ENCODE measurements at regions not wholly inside any gene's neighbourhood (a gene's known extent, or its start where the extent isn't known, plus 50 kb on each side); places are given as distances from the start of the nearest gene placed in this dataset.
"Not testable (repeated sequence)": the region's sequence is repeated elsewhere in the genome, so short reads cannot be mapped to it uniquely, and the experiment has no call there.

DNA sequence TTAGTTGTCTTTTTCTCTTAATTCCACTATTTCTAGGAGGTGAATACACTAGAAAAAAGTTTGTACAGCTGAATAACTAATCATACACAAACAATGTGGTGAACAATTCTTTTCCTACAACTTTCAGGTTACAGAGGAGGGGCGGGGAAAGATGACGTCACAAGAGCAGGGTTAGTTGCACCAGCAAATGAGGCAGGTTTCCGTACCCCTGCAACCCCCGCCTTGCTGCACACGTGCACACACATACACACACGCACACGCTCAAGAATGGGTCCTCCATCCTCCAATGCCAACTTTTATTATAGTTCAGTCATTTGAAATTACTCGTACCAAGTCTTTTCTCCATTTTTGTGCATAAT lies 122.8 kb downstream of the ARL4C start:
- no peak for DNase-seq (ENCODE audit: low read depth)

DNA sequence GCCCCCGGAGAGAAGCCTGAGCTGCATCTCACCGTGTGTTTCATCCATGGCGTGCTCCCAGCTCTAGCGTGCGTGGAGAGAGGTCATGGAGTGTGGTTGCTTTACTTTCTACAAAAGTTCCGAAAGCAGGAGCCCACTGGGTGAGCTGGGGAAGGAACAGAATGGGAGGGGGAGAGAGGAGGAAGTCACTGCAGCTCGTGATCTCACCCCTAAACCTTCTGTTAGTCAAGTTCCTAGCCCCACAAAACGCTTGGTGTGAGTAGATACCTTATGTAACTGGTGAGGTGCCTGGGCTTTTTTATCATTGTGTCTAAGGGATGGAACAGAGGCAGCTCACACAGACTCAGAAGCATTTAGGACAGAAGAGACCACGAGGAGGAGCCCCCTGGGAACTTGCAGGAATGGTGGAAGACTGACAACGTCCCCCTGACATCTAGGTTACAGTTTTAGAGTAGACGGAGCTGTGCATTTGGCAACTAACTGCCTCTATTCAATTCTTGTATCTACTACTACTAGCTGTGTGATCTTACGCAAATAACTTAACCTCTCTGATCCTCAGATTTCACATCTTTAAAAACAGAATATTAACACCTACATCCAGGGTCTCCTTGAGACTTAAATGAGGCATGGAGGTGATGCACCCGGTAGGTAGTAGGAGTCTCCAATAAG lies 123.3 kb downstream of the ARL4C start:
- no peak for DNase-seq (ENCODE audit: low read depth)

DNA sequence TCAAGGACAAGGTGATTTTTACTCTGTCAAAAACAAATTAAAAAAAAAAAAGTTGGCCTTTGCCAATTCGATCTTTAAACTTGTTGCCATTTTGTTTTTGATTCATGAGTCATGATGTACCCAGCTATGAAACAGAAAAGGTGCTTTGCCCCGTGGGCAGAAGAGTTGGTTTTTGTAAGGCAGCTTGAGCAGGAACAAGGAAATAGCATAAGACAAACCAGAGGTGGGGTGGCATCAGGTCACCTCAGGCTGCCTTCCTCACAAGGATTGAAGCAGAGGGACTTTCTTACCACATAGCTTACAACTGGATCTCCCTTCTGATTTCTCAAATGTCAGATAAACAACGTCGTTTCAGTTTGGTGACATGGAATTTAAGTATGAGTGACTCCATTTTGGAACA lies 123.8 kb downstream of the ARL4C start:
- DNase-seq (ENCODE audit: low read depth), result no peak

DNA sequence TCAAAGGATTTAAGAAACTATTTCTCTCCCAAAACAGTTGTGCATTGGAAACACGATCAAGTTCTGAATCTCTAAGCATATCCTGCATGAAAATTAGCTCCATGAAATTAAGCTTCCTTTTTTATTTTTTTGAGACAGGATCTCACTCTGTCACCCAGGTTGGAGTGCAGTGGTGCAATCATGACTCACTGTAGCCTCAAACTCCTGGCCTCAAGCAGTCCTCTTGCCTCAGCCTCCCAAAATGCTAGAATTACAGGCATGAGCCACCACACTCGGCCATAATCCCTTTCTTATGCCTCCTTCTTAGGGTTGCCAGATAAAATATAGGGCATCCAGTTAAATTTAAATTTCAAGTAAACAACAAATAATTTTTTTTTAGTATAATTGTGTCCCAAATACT lies 124.4 kb downstream of the ARL4C start:
- no peak for DNase-seq (ENCODE audit: low read depth)

DNA sequence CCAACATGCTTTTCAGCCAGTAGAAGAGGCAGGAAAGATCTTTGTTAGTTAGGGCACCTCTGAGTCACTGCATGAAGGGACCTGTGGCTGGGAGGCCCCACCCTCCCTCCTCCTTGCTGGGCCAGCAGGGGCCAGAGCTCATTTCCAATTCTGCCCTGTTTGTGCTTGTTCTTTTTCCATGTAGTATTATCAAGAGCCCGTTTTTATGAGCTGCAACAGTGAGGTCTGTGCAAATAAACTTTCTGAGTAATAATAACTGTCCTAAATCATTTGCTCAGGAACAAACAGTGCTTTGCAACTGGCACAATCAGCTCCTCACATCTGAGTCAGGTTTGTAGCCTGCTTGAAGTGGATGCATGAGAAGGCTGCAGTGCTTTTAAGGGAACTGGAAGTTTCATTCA lies 128.0 kb downstream of the ARL4C start:
- DNase-seq (ENCODE audit: low read depth), result peak; percentile 46

DNA sequence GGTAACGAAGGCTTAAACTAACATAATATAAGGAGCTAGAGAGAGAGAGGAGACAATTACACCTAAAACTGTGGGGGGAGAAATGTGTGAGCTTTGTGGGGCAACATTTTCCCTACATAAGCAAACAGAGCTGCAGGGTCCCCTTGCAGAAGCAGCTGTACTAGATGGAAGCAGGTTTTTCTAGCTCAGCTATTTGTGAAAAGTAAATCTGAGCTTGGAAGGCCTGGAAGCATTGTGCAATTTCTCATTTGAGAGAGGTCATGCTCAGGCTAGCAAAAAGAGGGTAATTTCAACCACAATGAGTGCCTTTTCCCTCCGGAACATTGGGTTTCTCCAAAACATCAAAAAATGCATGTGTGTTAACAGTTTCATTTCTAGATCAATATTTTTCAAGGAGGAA lies 130.0 kb downstream of the ARL4C start:
- no peak for DNase-seq (ENCODE audit: low read depth)

DNA sequence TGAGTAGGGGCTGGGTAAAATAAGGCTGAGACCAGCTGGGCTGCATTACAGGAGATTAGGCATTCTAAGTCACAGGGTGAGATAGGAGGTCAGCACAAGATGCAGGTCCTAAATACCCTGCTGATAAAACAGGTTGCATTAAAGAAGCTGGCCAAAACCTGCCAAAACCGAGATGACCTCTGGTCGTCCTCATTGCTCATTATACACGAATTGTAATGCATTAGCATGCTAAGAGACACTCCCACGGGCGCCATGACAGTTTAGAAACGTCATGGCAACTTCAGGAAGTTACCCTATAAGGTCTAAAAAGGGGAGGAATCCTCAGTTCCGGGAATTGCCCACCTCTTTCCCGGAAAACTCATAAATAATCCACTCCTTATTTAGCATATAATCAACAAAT lies 132.2 kb downstream of the ARL4C start:
- DNase-seq (ENCODE audit: low read depth), result no peak

DNA sequence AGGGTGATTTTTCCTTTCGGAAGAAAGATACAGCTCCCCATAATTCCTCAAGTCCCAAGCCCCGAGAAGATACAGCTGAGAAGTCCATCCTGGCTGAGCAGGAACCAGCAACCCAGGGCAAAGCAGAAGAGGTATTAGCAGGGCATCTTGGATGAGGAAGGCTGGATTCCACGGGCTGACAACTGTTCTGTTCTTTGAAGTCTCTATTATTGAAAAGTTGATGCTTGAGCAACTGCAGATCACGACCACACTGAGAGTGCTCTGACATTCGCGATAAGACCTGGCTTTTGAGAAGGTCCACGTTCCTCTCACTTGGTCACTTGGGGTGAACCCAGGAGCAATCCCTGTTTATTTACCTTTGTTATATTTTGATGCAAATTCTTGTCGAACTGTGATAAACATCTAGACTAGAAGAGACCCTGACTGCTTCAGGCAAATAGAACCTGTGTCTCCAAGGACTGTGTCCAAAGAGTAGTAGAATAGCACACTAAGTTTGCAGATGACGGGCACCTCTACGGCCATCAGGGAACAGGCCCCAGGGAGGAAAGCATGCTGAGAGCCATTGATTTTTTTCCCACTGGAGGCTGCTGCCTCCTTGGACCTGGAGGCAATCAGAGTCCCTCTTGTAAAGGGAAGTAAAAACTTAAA lies 133.1 kb downstream of the ARL4C start:
- DNase-seq (ENCODE audit: low read depth), result no peak

DNA sequence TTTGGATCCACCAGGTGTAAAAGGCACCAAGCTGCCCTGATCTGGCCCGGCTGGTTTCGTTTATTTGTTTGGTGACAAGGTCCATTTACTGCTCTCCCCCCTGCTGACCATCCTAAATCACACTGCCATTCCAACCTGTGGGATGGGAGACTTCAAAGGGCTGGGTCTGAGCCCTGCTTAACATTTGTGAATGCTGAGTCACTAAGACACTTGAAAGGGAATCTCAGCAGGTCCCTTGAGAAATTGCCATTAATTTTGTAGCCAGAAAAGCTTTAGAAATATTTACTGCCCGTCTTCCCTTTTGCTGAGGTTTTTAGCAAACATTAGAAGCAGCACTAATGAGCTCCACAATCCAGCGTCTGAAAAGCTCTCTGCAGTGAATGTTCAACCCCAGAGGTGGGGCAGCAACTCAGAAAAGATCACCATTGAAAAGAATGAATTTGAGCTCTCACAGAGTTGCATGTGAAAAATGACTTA lies 133.8 kb downstream of the ARL4C start:
- DNase-seq (ENCODE audit: low read depth), result peak; percentile 46

DNA sequence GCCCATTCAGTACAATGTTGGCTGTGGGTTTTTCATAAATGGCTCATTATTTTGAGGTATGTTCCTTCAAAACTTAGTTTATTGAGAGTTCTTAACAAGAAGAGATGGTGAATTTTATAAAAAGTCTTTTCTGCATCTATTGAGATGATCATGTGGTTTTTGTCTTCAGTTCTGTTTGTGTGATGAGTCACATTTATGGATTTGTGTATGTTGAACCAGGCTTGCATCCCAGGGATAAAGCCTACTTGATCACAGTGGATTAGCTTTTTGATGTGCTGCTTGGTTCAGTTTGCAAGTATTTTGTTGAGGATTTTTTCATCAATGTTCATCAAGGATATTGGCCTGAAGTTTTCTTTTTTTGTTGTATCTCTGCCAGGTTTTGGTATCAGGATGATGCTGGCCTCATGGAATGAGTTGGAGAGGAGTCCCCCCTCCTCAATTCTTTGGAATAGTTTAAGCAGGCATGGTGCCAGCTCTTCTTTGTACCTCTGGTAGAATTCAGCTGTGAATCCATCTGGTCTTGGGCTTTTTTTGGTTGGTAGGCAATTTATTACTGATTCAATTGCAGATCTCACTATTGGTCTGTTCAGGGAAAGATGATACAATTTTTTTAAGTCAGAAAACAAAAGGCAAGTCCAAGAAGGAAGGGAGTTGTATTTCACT lies 136.4 kb downstream of the ARL4C start:
- DNase-seq (ENCODE audit: low read depth), result peak; percentile 15

DNA sequence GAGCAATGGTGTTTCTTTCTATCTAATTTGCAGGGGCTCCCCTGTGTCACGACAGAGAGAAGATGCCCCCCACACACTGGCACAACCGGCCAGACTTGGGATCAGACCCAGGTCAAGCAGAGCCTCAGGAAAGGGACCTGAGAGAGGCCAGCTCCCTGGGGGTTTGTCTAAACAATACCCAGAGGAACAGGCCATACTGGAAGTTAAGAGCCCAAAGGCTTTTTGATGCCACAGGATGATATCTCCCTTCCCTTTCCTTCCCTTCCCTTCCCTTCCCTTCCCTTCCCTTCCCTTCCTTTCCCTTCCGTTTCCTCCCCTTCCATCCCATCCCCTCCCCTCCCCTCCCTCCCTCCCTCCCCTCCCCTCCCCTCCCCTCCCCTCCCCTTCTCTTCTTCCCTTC lies 139.2 kb downstream of the ARL4C start:
- no peak for DNase-seq (ENCODE audit: low read depth)

DNA sequence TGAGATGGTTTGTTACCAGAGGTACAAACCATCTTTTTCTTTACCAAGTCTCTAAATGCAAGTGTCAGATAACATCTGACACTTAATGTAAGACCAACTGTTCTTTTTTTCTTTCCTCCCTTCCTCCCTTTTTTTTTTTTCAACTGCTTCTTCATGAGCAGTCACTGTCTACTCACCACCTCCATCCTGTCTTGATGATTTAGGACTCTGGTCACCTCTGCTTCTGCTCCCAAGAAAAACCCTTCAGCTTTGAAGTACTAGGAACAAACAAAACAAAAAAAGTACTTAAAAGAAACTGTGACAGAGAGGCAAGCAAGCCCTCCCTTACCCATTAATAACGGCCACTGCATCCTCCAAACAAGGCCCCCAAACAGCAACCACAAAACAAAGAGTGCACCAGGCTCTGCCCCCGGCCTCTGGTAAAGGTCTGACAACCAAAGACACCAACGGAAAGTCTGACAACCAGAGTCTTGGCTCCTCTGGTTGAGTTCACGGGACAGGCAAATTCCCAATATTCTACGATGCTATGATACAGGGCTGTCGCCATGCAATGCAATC lies 141.0 kb downstream of the ARL4C start:
- DNase-seq (ENCODE audit: low read depth), result no peak

DNA sequence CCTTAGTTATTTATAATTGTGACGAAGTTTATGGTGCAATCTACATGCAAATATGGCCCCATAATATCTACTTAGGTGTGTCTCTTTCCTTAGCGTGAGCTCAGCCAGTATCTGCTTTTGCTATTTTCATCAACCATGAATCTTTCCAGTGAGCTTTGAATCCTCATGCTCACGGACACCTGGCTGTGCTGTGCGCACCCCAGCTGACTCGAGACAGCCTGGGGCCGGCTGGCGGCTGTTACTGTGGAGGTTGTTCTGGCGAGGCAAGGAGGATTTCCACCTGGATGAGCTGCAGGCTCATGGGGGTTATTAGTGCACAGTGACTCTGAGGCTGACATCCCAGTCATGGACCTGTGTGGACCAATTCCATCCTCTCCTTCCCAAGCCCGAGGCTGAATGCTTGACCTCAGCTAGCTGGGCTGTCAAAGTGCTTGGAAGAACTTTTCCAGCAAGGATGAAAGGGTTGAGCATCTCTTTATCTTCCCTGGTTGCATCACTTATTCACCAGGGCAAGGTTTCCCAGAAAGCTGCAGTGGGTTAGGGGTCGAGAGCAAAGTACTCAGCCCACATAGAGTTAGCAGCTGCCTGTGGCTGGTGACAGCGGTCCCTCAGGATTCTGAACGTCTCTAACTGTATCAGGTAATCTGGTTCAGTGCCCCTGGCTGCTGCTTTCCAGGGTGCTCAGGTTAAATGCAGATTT lies 141.7 kb downstream of the ARL4C start:
- DNase-seq (ENCODE audit: low read depth), result no peak

DNA sequence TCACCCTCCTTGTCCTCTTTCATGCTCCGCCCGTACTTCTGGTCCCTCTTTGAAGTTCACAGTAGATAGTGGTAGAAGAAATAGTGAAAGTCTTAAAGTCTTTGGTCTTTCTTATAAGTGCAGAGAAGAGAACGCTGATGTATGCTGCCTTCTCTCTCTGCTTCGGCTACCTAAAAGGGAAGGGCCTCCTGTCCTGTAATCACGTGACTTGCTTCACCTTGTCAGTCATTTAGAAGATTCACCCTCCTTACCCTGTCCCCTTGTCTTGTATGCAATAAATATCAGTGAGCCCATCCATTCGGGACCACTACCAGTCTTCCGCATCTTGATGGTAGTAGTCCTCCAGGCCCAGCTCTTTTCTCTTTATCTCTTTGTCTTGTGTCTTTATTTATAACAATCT lies 144.6 kb downstream of the ARL4C start:
- DNase-seq (ENCODE audit: low read depth), result no peak

DNA sequence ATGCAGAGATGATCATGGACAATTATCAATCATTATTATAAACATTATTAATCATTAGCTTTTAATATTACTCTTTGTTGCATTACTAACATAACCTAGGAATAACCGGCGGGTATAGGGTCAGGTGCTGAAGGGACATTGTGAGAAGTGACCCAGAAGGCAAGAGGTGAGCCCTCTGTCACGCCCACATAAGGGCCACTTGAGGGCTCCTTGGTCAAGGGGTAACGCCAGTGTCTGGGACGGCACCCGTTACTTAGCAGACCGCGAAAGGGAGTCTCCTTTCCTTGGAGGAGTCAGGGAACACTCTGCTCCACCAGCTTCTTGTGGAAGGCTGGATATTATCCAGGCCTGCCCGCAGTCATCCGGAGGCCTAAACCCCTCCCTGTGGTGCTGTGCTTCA lies 145.0 kb downstream of the ARL4C start:
- DNase-seq (ENCODE audit: low read depth), result not testable (repeated sequence)

DNA sequence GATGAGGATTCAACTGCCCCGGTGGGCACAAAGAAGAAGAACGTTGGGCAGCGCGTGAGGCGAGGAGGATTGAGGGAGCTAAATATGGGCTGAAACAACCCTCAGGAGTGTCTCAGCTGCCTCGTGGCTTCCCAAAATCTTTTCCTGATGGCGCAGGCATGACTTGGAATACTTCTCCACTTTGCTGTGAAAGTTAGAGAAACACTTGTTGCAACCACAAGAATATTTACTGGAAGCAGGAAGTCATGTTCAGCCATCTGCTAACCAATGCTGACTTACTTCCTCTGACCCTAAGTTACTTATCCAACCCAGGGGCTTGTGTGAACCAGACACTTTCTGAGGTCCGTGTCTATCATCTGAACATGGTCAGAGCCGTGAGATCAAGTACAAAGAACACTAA lies 148.8 kb downstream of the ARL4C start:
- no peak for DNase-seq (ENCODE audit: low read depth)

DNA sequence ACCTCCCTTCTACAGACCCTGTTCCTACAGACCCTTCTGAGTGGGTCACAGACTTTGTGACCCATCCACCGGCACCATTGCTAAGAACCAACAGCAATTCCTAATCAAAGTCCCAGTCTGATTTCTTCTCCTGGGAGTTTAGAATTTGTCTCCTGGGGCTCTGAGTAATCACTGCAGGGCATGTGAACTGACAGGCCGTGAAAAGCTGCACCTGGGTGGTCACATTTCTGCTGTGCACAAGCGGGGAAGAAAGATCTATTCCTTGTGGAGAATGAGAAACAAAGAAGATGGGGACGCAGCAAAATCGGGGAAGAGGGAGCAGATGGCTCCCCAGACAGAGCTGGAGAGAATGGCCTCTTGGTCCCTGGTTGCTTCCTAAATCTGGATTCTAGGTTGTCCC lies 151.0 kb downstream of the ARL4C start:
- no peak for DNase-seq (ENCODE audit: low read depth)

DNA sequence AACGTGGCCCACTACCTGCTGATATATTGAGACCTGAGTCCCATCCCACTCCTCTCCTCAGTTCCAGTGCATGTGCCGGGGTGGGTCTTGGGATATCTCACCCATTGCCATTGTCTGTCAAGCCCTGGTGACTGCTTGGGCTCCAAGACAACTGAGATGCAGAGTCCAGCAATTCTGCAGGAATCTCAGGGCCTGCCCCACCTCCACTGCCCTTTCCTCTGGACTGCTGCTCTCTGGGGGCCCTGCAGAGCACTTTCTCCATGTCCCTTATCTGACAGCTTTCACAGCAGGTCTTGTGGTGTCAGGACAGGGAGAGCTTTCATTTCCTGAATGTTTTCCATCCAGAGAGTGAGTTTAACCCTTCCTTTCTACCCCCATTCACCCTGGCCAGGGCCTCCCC lies 152.9 kb downstream of the ARL4C start:
- no peak for DNase-seq (ENCODE audit: low read depth)

DNA sequence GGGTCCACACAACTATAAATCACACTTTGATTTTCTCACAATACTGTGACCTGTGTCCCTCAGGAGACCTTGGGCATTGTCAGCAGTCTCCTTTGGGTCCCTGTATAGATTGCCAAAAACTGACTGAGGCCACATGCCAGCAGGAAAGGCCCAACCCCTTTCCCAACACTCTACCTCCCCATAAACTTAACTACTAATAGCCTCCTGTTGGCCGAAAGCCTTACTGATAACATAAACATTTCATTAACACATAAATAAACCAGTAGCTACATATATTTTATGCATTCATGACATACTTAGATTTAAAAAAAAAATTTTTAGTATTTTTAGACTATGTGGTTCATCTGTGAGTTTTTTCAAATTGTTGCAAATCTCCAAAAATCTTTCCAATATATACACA lies 153.5 kb downstream of the ARL4C start:
- no peak for DNase-seq (ENCODE audit: low read depth)

DNA sequence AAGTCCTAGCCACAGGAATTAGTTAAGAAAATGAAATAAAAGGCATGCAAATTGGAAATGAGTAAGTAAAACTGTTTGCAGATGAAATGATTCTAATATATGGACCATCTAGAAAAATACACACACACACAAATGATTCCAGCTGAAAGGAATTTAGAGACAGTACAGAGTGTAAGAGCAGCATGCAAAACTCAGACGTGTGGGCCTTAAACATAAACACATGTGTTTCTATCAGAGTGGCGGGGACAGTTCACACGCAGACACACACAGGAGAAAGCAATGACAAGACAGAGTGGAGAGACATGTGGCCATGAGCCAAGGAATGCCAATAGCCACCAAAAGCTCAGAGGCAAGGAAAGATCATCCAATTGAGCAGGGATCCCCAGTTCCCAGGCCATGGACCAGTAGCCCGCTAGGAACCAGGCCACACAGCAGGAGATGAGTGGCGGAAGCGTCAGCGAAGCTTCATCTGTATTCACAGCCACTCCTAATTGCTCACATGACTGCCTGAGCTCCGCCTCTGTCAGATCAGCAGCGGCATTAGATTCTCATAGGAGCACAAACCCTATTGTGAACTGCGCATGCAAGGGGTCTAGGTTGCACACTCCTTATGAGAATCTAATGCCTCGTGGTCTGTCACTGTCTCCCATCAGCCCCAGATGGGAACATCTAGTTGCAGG lies 155.4 kb downstream of the ARL4C start:
- DNase-seq (ENCODE audit: low read depth), result peak; percentile 14

DNA sequence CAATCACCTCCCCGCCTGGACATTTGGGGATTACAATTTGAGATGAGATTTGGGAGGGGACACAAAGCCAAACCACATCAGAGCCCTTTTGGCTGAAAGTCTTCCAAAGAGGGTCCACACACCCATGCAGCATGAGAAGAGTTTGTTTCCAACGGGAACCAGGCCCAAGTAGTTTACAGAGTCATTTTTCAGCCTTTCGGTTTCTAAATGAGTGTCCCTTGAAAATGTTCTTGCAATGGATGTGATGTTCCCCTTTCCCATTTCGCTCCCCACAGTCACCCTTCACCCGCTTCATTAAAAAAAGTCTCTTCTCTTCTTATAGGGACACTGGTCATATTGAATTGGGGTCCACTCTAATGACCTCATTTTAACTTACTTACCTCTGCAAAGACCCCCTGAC lies 157.4 kb downstream of the ARL4C start:
- no peak for DNase-seq (ENCODE audit: low read depth)

DNA sequence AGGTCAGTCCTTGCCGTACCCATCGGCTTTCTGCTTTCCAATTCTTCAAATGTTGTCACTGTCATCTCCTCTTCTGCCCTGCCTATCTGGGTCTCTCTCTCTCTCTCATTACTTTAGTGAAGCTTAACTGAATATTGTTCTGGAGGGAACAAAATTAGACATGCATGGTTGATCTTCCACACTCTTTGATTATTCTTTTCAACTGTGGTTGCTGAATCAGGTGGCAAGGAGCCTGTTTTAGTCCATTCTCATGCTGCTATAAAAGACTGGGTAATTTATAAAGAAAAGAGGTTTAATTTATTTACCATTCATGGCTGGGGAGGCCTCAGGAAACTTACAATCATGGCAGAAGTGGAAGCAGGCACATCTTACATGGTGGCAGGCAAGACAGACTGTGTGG lies 157.9 kb downstream of the ARL4C start:
- no peak for DNase-seq (ENCODE audit: low read depth)
